DND-41 (cell line): ENCODE measurements at regions not wholly inside any gene's neighbourhood (a gene's known extent, or its start where the extent isn't known, plus 50 kb on each side); places are given as distances from the start of the nearest gene placed in this dataset.

Source experiments
- EZH2 ChIP-seq: IDR thresholded peaks from 3 replicates; pipeline ENCODE4 v1.6.1; 2012; ENCODE audit warnings: borderline replicate concordance, low read depth, mild to moderate bottlenecking, moderate library complexity, low read length, inconsistent platforms; ENCODE audit not compliant: severe bottlenecking
- TF ChIP-seq, protein P1 (sequence below): IDR thresholded peaks from 2 replicates; pipeline ENCODE4 v1.5.1; 2012; ENCODE audit warnings: borderline replicate concordance, low read length, moderate library complexity, mild to moderate bottlenecking; ENCODE audit not compliant: poor library complexity, severe bottlenecking; ENCODE audit errors: extremely low read depth

DNA sequence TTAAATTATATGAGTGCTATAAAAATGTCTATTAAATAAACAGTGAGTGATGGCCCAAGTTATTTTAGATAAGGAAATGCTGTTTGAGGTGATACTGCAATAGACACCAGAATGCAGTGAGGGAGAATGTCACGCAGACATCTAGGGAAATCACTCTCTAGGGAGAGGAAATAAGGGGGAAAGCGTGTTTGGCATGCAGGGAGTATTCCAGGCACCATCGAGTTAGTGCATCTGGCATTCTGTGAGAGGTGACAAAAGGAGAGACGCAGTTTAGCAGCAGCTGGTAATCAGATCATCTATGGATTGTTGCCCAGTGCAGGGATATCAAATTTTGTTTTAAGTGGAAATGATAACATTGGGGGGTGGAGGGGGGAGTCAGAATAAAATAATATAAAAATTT lies 175.4 kb upstream of the NETO1 start:
- TF ChIP-seq, protein P1, sequence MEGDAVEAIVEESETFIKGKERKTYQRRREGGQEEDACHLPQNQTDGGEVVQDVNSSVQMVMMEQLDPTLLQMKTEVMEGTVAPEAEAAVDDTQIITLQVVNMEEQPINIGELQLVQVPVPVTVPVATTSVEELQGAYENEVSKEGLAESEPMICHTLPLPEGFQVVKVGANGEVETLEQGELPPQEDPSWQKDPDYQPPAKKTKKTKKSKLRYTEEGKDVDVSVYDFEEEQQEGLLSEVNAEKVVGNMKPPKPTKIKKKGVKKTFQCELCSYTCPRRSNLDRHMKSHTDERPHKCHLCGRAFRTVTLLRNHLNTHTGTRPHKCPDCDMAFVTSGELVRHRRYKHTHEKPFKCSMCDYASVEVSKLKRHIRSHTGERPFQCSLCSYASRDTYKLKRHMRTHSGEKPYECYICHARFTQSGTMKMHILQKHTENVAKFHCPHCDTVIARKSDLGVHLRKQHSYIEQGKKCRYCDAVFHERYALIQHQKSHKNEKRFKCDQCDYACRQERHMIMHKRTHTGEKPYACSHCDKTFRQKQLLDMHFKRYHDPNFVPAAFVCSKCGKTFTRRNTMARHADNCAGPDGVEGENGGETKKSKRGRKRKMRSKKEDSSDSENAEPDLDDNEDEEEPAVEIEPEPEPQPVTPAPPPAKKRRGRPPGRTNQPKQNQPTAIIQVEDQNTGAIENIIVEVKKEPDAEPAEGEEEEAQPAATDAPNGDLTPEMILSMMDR: no peak
- TF ChIP-seq EZH2: no peak
